B cell (primary cell): ENCODE measurements at regions not wholly inside any gene's neighbourhood (a gene's known extent, or its start where the extent isn't known, plus 50 kb on each side); places are given as distances from the start of the nearest gene placed in this dataset.

ENCODE experiments used
- ATAC-seq: fragments of 200-7000 bp; cut with Tn5 transposase; one replicate; pipeline ENCODE4 v1.10.0; 2021; ENCODE audit warnings: low read depth, mild to moderate bottlenecking, moderate number of reproducible peaks, moderate library complexity
- CTCF ChIA-PET: fragments of 350-600 bp; sonication (Branson Sonifier 250); formaldehyde crosslinking; loops from one replicate; lab custom pipeline; 2021; ENCODE audit warnings: antibody characterized with exemption, inconsistent platforms; lab: Charles Lee
- POLR2A ChIA-PET: fragments of 350-600 bp; sonication (Branson Sonifier 250); formaldehyde crosslinking; loops from one replicate; lab custom pipeline; 2021; ENCODE audit warnings: antibody characterized with exemption; lab: Charles Lee
- DNase-seq: peaks from one replicate; pipeline ENCODE4 v3.0.0; 2013
- H2AFZ ChIP-seq: 2 replicates; pipeline ENCODE4 v1.6.1; 2012; ENCODE audit warnings: mild to moderate bottlenecking, low read depth, low read length; ENCODE audit not compliant: insufficient read depth, poor library complexity, severe bottlenecking
- H3K27ac ChIP-seq, 2 donors: 1 replicate in 1 of 2; 2 replicates in 1 of 2; pipeline ENCODE4 v1.5.1; 2012 to 2013; ENCODE audit warnings: low read length in 2 of 2, mild to moderate bottlenecking in 2 of 2, moderate library complexity in 1 of 2
- H3K27me3 ChIP-seq, 4 experiments: fragments of 200-600 bp in 1 of 4; sonication (generic) in 1 of 4; replicated peaks in 1 of 4; 1 replicate in 2 of 4; 2 replicates in 2 of 4; pipeline versions ENCODE4 v1.6.1 to v1.7.0; 2013 to 2016; ENCODE audit warnings: low read length in 3 of 4, mild to moderate bottlenecking in 2 of 4, mixed read lengths in 1 of 4, moderate library complexity in 1 of 4; ENCODE audit not compliant: insufficient read depth in 4 of 4, control insufficient read depth in 3 of 4; ENCODE audit errors: control extremely low read depth in 1 of 4
- H3K36me3 ChIP-seq, 2 experiments: replicated peaks in 1 of 2; 1 replicate in 1 of 2; 2 replicates in 1 of 2; pipeline versions ENCODE4 v1.6.1 to v1.7.1; 2013; ENCODE audit warnings: low read length in 1 of 2; ENCODE audit not compliant: insufficient read depth in 2 of 2, control insufficient read depth in 1 of 2; ENCODE audit errors: control extremely low read depth in 1 of 2, extremely low read depth in 1 of 2
- H3K4me1 ChIP-seq, 2 donors: fragments of 200-600 bp in 1 of 2; sonication (generic) in 1 of 2; 1 replicate in 1 of 2; 2 replicates in 1 of 2; pipeline versions ENCODE4 v1.5.1 to v1.6.1; 2013 to 2017; ENCODE audit warnings: low read length in 2 of 2; ENCODE audit not compliant: control insufficient read depth in 2 of 2, insufficient read depth in 2 of 2
- H3K4me2 ChIP-seq: replicated peaks from 2 replicates; pipeline ENCODE3; 2012; ENCODE audit warnings: mild to moderate bottlenecking, low read depth, low read length; ENCODE audit not compliant: poor library complexity, severe bottlenecking
- H3K4me3 ChIP-seq, 5 experiments: fragments of 200-600 bp in 1 of 5; sonication (generic) in 1 of 5; 1 replicate in 3 of 5; 2 replicates in 2 of 5; pipeline versions ENCODE4 v1.5.1 to v1.7.0; 2011 to 2016; ENCODE audit warnings: low read length in 4 of 5, mild to moderate bottlenecking in 4 of 5, low read depth in 2 of 5, control low read depth in 1 of 5, moderate library complexity in 1 of 5; ENCODE audit not compliant: insufficient read depth in 1 of 5; ENCODE audit errors: control extremely low read depth in 1 of 5, extremely low read depth in 1 of 5
- H3K79me2 ChIP-seq: fragments of 200-600 bp; sonication (generic); one replicate; pipeline ENCODE4 v1.6.0; 2016; ENCODE audit warnings: low read length; ENCODE audit not compliant: control insufficient read depth, insufficient read depth
- H3K9ac ChIP-seq: fragments of 200-600 bp; sonication (generic); 2 replicates; pipeline ENCODE4 v1.6.1; 2017; ENCODE audit warnings: mild to moderate bottlenecking, low read length, moderate library complexity
- H3K9me3 ChIP-seq, 3 donors: one replicate each; pipeline versions ENCODE4 v1.6.1 to v1.7.1; 2013; ENCODE audit warnings: low read length in 2 of 3; ENCODE audit not compliant: control insufficient read depth in 2 of 3, insufficient read depth in 1 of 3; ENCODE audit errors: control extremely low read depth in 1 of 3
- H4K20me1 ChIP-seq: 2 replicates; pipeline ENCODE4 v1.6.0; 2012; ENCODE audit warnings: mild to moderate bottlenecking, low read length; ENCODE audit not compliant: insufficient read depth, control insufficient read depth, poor library complexity, severe bottlenecking
- H3K27ac Mint-ChIP-seq: one replicate; pipeline ENCODE4 v1.8.0; 2021; ENCODE audit warnings: mixed read lengths
- H3K27me3 Mint-ChIP-seq: one replicate; pipeline ENCODE4 v1.8.0; 2021; ENCODE audit warnings: mixed read lengths
- H3K4me1 Mint-ChIP-seq: one replicate; pipeline ENCODE4 v1.8.0; 2021; ENCODE audit warnings: mixed read lengths
- H3K4me3 Mint-ChIP-seq: one replicate; pipeline ENCODE4 v1.8.0; 2021; ENCODE audit warnings: mixed read lengths
- H3K9me3 Mint-ChIP-seq: one replicate; pipeline ENCODE4 v1.8.0; 2022; ENCODE audit warnings: mixed read lengths; ENCODE audit not compliant: insufficient read depth
- CTCF ChIP-seq: fragments of 200-600 bp; IDR thresholded peaks from one replicate; pipeline ENCODE4 v1.8.0; 2022; ENCODE audit warnings: antibody characterized with exemption, mild to moderate bottlenecking
- EZH2 ChIP-seq: IDR thresholded peaks from 2 replicates; pipeline ENCODE4 v1.6.1; 2012; ENCODE audit warnings: borderline replicate concordance, low read depth, mild to moderate bottlenecking, moderate library complexity, low read length; ENCODE audit not compliant: insufficient read depth, poor library complexity, severe bottlenecking
- WGBS: methylation state at CpG from one replicate; pipeline ENCODE4 v1.1.5; 2013; ENCODE audit warnings: missing lambda C conversion rate; ENCODE audit not compliant: insufficient coverage; 5-methylcytosine and 5-hydroxymethylcytosine counted together
- intact Hi-C: fragments of 100-400 bp; cut with micrococcal nuclease; formaldehyde crosslinking; loops from one replicate; pipeline ENCODE4 v1.10.0; 2022

- TF ChIP-seq CTCF = no peak
- no peak for TF ChIP-seq EZH2
- Histone ChIP-seq H2AFZ (no peak overlapping the region), H3K4me1 (no peaks in the 10 kb centered on the region), H3K9me3 (peaks cover 0 to 3% (median 0%) of the 10 kb centered on the region in 3 donors), H3K27me3 (no peaks in the 10 kb centered on the region), H3K36me3 (no peaks in the 10 kb centered on the region), H3K4me2 (no peak overlapping the region), H3K79me2 (no peaks in the 10 kb centered on the region), H3K27ac (no peak overlapping the region), H3K4me3 (no peak overlapping the region), H4K20me1 (no peaks in the 10 kb centered on the region), H3K9ac (no peak overlapping the region)
- Mint-ChIP-seq H3K4me3 (no peak overlapping the region), H3K27ac (no peak overlapping the region), H3K9me3 (no peaks in the 10 kb centered on the region), H3K4me1 (no peaks in the 10 kb centered on the region), H3K27me3 (peaks cover 10% of the 10 kb centered on the region)
- ChIA-PET CTCF (no interaction called here), POLR2A (no interaction called here)
- no peak for DNase-seq
- WGBS = 83% methylated on average over 5 of the region's 6 CpGs
- intact Hi-C loops = no loop called here
- ATAC-seq = no peak
Measured at GRCh38 chr2:128405981-128406613, 87.4 kb upstream of the HS6ST1 start.

DNA sequence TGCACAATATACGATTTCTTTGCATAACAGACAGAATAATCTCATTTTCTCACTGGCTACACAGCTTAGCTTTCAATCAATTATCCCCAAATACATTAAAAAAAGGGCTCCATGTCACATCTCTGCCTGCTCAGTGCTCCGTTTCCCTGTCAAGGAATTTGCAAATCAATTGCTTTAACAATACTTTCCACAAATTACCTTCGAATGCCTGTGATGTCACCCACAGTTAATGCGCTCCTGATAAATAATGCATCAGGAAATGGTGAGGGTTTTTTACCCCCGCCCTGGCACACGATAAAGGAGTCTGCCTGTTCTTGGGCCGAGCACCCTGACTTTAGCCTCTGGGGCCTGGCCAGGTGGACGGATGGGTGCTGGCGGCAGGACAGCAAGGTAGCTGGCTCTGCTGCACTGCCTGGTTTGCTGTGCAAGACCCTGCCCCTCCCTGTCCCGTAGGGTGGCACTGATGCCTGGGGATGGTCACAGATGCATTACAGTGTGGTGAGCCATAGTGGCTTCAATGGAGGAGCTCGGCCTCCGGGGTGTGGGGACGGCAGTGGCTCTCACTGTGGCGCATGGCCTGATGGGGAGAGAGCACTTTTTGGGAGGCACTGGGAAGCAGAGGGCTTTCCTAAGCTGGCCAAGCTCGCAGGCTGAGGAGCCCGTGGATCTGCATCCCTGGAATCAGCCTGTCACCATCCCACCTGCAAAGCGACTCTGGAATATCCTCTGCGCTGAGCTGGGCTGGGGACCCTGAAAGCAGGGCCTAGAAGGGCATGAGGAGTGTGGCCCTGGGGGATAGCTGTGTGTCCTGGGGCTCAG, 88.3 kb upstream of the HS6ST1 start:
- no peak overlapping the region for H3K27ac ChIP-seq
- no peak overlapping the region for H3K9ac ChIP-seq
- intact Hi-C loops = no loop called here
- no peaks in the 10 kb centered on the region for H3K9me3 Mint-ChIP-seq
- H3K4me3 Mint-ChIP-seq = no peak overlapping the region
- H3K36me3 ChIP-seq = no peaks in the 10 kb centered on the region
- no peak overlapping the region for H3K4me3 ChIP-seq
- TF ChIP-seq CTCF (no peak), EZH2 (no peak)
- no peaks in the 10 kb centered on the region for H3K27me3 ChIP-seq
- no peaks in the 10 kb centered on the region for H3K4me1 ChIP-seq
- ChIA-PET CTCF (no interaction called here), POLR2A (no interaction called here)
- ATAC-seq (no peak), DNase-seq (no peak)
- H3K4me1 Mint-ChIP-seq = no peaks in the 10 kb centered on the region
- no peaks in the 10 kb centered on the region for H3K79me2 ChIP-seq
- H3K9me3 ChIP-seq = peaks cover 0 to 3% (median 0%) of the 10 kb centered on the region in 3 donors
- no peak overlapping the region for H2AFZ ChIP-seq
- no peak overlapping the region for H3K27ac Mint-ChIP-seq
- peaks cover 10% of the 10 kb centered on the region for H3K27me3 Mint-ChIP-seq
- no peak overlapping the region for H3K4me2 ChIP-seq
- WGBS = 93% methylated on average over 16 of the region's 18 CpGs
- H4K20me1 ChIP-seq = no peaks in the 10 kb centered on the region
